ENCODE measurements at regions not wholly inside any gene's neighbourhood (a gene's known extent, or its start where the extent isn't known, plus 50 kb on each side); places are given as distances from the start of the nearest gene placed in this dataset.

DNA sequence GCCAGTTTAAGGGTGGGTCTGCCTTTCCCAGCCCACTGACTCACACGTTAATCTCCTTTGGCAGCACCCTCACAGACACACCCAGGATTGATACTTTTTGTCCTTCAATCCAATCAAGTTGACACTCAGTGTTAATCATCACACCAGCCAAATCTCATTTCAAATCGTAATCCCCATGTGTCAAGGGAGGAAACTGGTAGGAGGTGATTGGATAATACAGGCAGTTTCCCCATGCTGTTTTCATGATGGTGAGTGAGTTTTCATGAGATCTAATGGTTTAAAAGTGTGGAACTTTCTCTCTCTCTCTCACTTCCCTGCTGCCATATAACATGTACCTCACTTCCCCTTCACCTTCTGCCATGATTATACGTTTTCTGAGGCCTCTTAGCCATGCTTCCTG lies 647.2 kb upstream of the FRG1 start:
- H3K4me3 ChIP-seq: no peak overlapping the region
- H3K36me3 ChIP-seq: no peaks in the 10 kb centered on the region
- no peak overlapping the region for H3K27ac ChIP-seq
- no peaks in the 10 kb centered on the region for H3K27me3 ChIP-seq (replicated peaks in 1 of 7)
- no peaks in the 10 kb centered on the region for H3K4me1 ChIP-seq
- TF ChIP-seq, protein P1, sequence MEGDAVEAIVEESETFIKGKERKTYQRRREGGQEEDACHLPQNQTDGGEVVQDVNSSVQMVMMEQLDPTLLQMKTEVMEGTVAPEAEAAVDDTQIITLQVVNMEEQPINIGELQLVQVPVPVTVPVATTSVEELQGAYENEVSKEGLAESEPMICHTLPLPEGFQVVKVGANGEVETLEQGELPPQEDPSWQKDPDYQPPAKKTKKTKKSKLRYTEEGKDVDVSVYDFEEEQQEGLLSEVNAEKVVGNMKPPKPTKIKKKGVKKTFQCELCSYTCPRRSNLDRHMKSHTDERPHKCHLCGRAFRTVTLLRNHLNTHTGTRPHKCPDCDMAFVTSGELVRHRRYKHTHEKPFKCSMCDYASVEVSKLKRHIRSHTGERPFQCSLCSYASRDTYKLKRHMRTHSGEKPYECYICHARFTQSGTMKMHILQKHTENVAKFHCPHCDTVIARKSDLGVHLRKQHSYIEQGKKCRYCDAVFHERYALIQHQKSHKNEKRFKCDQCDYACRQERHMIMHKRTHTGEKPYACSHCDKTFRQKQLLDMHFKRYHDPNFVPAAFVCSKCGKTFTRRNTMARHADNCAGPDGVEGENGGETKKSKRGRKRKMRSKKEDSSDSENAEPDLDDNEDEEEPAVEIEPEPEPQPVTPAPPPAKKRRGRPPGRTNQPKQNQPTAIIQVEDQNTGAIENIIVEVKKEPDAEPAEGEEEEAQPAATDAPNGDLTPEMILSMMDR (IDR thresholded peaks at IDR 0.05 in 8 of 11, conservative IDR thresholded peaks at IDR 0.05 in 3 of 11): no peak
- intact Hi-C loops (cut with DNase I; ENCODE audit: low total_unique reads): no loop called here
- 39 to 72% (median 48%) methylated on average over 3 of the region's 3 CpGs for WGBS, 5 donors
- DNase-seq: no peak
- no peaks in the 10 kb centered on the region for H3K9me3 ChIP-seq

DNA sequence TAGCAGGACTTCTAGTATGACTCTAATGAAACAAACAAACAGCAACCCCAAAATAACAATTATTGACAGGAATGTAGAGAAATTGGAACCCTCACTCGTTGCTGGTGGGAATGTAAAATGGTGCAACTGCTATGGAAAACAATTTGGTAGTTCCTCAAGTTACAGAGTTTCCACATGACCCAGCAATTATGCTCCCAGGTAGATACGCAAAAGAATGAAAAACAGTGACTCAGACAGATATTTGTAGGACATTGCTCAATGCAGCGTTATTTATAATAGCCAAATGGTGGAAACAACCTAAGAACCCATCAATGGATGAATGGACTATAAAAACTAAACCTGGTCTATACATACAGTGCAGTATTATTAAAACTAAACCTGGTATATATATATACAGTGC lies 646.1 kb upstream of the FRG1 start:
- DNase-seq: no peak
- 71 to 91% (median 88%) methylated on average over 3 of the region's 3 CpGs for WGBS, 5 donors
- Histone ChIP-seq H3K4me1 (no peaks in the 10 kb centered on the region), H3K27ac (no peak overlapping the region), H3K4me3 (no peak overlapping the region), H3K27me3 (replicated peaks in 1 of 7) (no peaks in the 10 kb centered on the region), H3K9me3 (no peaks in the 10 kb centered on the region), H3K36me3 (no peaks in the 10 kb centered on the region)
- intact Hi-C loops (cut with DNase I; ENCODE audit: low total_unique reads): no loop called here
- TF ChIP-seq, protein P1 (IDR thresholded peaks at IDR 0.05 in 8 of 11, conservative IDR thresholded peaks at IDR 0.05 in 3 of 11): no peak
- TF ChIP-seq POLR2A (IDR thresholded peaks at IDR 0.05): no peak

DNA sequence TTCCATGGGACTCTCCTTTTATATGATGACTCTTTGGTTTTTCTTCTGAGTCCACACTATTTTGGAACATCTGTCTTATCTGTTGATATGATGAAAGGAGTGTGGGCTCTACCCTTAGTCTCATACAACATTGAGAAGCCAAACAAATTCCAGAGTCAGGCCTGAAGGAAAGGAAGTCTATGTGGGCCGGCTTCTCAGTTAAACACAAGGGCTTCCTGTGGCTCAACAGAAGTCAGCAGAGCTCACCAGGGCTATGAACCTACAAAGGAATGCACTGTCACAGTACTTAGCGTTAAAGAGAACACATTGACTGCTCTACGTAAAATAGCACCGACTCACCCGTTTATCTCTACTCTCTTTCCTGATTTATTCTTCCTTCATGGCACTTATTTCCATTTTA lies 641.0 kb upstream of the FRG1 start:
- DNase-seq: no peak
- WGBS, 5 donors: 42 to 68% (median 62%) methylated on average over 5 of the region's 5 CpGs
- no peak for TF ChIP-seq POLR2A (IDR thresholded peaks at IDR 0.05)
- no peak for TF ChIP-seq POLR2AphosphoS5 (IDR thresholded peaks at IDR 0.05)
- TF ChIP-seq, protein P1 (IDR thresholded peaks at IDR 0.05 in 8 of 11, conservative IDR thresholded peaks at IDR 0.05 in 3 of 11): no peak
- H3K9me3 ChIP-seq: no peaks in the 10 kb centered on the region
- H3K27me3 ChIP-seq (replicated peaks in 1 of 7): no peaks in the 10 kb centered on the region
- intact Hi-C loops (cut with DNase I; ENCODE audit: low total_unique reads): no loop called here
- H3K4me1 ChIP-seq: no peaks in the 10 kb centered on the region
- H3K27ac ChIP-seq: no peak overlapping the region
- H3K36me3 ChIP-seq: no peaks in the 10 kb centered on the region
- H3K4me3 ChIP-seq: no peak overlapping the region

DNA sequence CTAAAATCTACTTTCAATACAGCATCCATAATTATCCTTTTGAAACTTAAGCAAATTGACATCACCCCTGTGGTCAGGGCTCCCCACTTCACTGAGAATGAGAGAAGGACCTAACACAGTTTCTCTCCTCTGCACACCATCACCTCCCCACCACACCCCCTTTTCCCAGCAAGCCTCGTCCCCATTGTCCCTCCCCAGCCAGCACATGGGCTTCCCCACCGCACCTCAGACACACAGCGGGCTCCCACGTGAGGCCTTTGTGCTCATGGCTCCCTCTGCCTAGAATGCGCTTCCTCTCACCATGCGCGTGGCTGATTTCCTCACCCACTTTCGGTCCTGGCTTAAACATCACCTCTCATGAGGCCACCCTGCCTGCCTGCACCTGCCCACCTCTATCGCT lies 639.0 kb upstream of the FRG1 start:
- Histone ChIP-seq H3K27ac (no peak overlapping the region), H3K4me3 (no peak overlapping the region), H3K9me3 (no peaks in the 10 kb centered on the region), H3K4me1 (no peaks in the 10 kb centered on the region), H3K27me3 (replicated peaks in 1 of 7) (no peaks in the 10 kb centered on the region), H3K36me3 (no peaks in the 10 kb centered on the region)
- TF ChIP-seq, protein P1 (IDR thresholded peaks at IDR 0.05 in 8 of 11, conservative IDR thresholded peaks at IDR 0.05 in 3 of 11): no peak
- TF ChIP-seq POLR2A (IDR thresholded peaks at IDR 0.05) (no peak), POLR2AphosphoS5 (IDR thresholded peaks at IDR 0.05) (no peak)
- intact Hi-C loops (cut with DNase I; ENCODE audit: low total_unique reads): no loop called here
- DNase-seq: peak; percentile 64
- 88 to 96% (median 92%) methylated on average over 9 of the region's 9 CpGs for WGBS, 5 donors

Data from spleen (tissue), 11 donors.